ENCODE measurements at regions not wholly inside any gene's neighbourhood (a gene's known extent, or its start where the extent isn't known, plus 50 kb on each side); places are given as distances from the start of the nearest gene placed in this dataset.
"Not testable (repeated sequence)": the region's sequence is repeated elsewhere in the genome, so short reads cannot be mapped to it uniquely, and the experiment has no call there.

GRCh38 chr6:109253366-109253765 is 128.9 kb downstream of the CD164 start:
- no peak for DNase-seq

GRCh38 chr6:109252261-109253041 is 129.8 kb downstream of the CD164 start:
- DNase-seq: no peak

- no peak for DNase-seq
These were observed 130.4 kb downstream of the CD164 start for GRCh38 chr6:109251839-109252238.

GRCh38 chr6:109250544-109251156 is 131.6 kb downstream of the CD164 start:
- DNase-seq: not testable (repeated sequence)

GRCh38 chr6:109243863-109244825 is 138.1 kb downstream of the CD164 start:
- no peak for DNase-seq

GRCh38 chr6:109242925-109243324 is 139.3 kb downstream of the CD164 start:
- DNase-seq: no peak

GRCh38 chr6:109242029-109242428 is 140.2 kb downstream of the CD164 start:
- no peak for DNase-seq

GRCh38 chr6:109241199-109241598 is 141.1 kb downstream of the CD164 start:
- no peak for DNase-seq

GRCh38 chr6:109240370-109241084 is 141.7 kb downstream of the CD164 start:
- DNase-seq: no peak

- no peak for DNase-seq
These were observed 142.5 kb downstream of the CD164 start for GRCh38 chr6:109239651-109240321.

GRCh38 chr6:109239160-109239559 is 143.1 kb downstream of the CD164 start:
- no peak for DNase-seq

GRCh38 chr6:109238396-109238795 is 143.1 kb downstream of the CEP57L1 start:
- DNase-seq: no peak

- no peak for DNase-seq
These were observed 142.7 kb downstream of the CEP57L1 start for GRCh38 chr6:109237986-109238329.

- DNase-seq: no peak
These were observed 142.0 kb downstream of the CEP57L1 start for GRCh38 chr6:109237077-109237985.

- DNase-seq: peak; percentile 50
These were observed 141.1 kb downstream of the CEP57L1 start for GRCh38 chr6:109236115-109237076.

GRCh38 chr6:109235481-109236038 is 140.3 kb downstream of the CEP57L1 start:
- DNase-seq: no peak

GRCh38 chr6:109230453-109230852 is 135.1 kb downstream of the CEP57L1 start:
- no peak for DNase-seq

GRCh38 chr6:109229536-109229935 is 134.2 kb downstream of the CEP57L1 start:
- DNase-seq: no peak

GRCh38 chr6:109227646-109228045 is 132.3 kb downstream of the CEP57L1 start:
- DNase-seq: no peak

GRCh38 chr6:109226353-109226752 is 131.0 kb downstream of the CEP57L1 start:
- DNase-seq: no peak

All from stimulated activated CD8-positive, alpha-beta memory T cell treated with anti-CD3 and anti-CD28 coated beads, Interleukin-4, amount 100 ng/mL, for 48 hours (primary cell).